Midbrain (tissue), 1 donor: ENCODE measurements at regions not wholly inside any gene's neighbourhood (a gene's known extent, or its start where the extent isn't known, plus 50 kb on each side); places are given as distances from the start of the nearest gene placed in this dataset.
"Not testable (repeated sequence)": the region's sequence is repeated elsewhere in the genome, so short reads cannot be mapped to it uniquely, and the experiment has no call there.

Experiments
- DNase-seq: peaks from one replicate; lab custom pipeline; 2025; lab: John Stamatoyannopoulos, UW

- no peak for DNase-seq
Observed at GRCh38 chr6:6869094-6869493, 238.7 kb upstream of the RREB1 start.

- DNase-seq: no peak
Observed at GRCh38 chr6:6870921-6871320, 236.8 kb upstream of the RREB1 start.

GRCh38 chr6:6872459-6873344 is 235.1 kb upstream of the RREB1 start:
- DNase-seq: no peak

- no peak for DNase-seq
Observed at GRCh38 chr6:6873778-6874177, 234.0 kb upstream of the RREB1 start.

GRCh38 chr6:6875818-6876470 is 231.8 kb upstream of the RREB1 start:
- DNase-seq: no peak

GRCh38 chr6:6877792-6878191 is 230.0 kb upstream of the RREB1 start:
- not testable (repeated sequence) for DNase-seq

GRCh38 chr6:6878887-6879585 is 228.7 kb upstream of the RREB1 start:
- no peak for DNase-seq

- DNase-seq: not testable (repeated sequence)
Observed at GRCh38 chr6:6879586-6879974, 228.2 kb upstream of the RREB1 start.

- no peak for DNase-seq
Observed at GRCh38 chr6:6880745-6881437, 226.9 kb upstream of the RREB1 start.

GRCh38 chr6:6881438-6882225 is 226.1 kb upstream of the RREB1 start:
- DNase-seq: no peak

- no peak for DNase-seq
Observed at GRCh38 chr6:6882592-6882991, 225.2 kb upstream of the RREB1 start.

GRCh38 chr6:6883011-6883410 is 224.8 kb upstream of the RREB1 start:
- no peak for DNase-seq

- no peak for DNase-seq
Observed at GRCh38 chr6:6884193-6884627, 223.6 kb upstream of the RREB1 start.

GRCh38 chr6:6884916-6885315 is 222.8 kb upstream of the RREB1 start:
- DNase-seq: no peak

- DNase-seq: peak; percentile 10
Observed at GRCh38 chr6:6885521-6886170, 222.1 kb upstream of the RREB1 start.

GRCh38 chr6:6886171-6886885 is 221.4 kb upstream of the RREB1 start:
- peak; percentile 12 for DNase-seq

GRCh38 chr6:6886886-6887285 is 220.9 kb upstream of the RREB1 start:
- DNase-seq: no peak

- no peak for DNase-seq
Observed at GRCh38 chr6:6889601-6890000, 218.2 kb upstream of the RREB1 start.

- DNase-seq: no peak
Observed at GRCh38 chr6:6890400-6890858, 217.3 kb upstream of the RREB1 start.

- no peak for DNase-seq
Observed at GRCh38 chr6:6891125-6891721, 216.5 kb upstream of the RREB1 start.
